ENCODE measurements at regions not wholly inside any gene's neighbourhood (a gene's known extent, or its start where the extent isn't known, plus 50 kb on each side); places are given as distances from the start of the nearest gene placed in this dataset.

DNA sequence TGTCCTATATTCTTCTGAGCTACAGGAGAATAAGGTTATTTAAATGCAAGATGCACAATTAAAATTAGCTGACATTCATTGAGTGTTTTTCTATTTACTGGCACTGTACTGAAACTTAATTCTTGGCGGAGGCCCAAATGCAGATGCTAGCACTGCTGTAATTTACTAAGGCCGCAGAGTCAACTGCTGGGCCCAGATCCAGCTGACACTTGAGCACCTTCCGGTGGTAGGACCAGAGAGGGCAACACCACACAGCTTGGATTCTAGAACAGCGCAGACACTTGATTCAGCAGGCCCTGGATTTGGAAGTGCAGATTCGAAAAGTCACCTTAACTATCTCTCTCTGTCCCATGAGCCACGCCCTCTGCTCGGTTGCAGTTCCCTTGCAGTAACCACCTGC is 228.6 kb upstream of the TMEM72 start:
- Mint-ChIP-seq H3K4me3 (ENCODE audit: unreplicated experiment) (no peak overlapping the region), H3K27ac (ENCODE audit: unreplicated experiment) (no peak overlapping the region), H3K36me3 (ENCODE audit: insufficient read depth, unreplicated experiment) (no peaks in the 10 kb centered on the region), H3K9me3 (ENCODE audit: unreplicated experiment) (no peaks in the 10 kb centered on the region), H3K4me1 (ENCODE audit: low read depth, unreplicated experiment) (no peaks in the 10 kb centered on the region), H3K27me3 (ENCODE audit: insufficient read depth, unreplicated experiment) (peaks cover 14% of the 10 kb centered on the region)
- no peaks in the 10 kb centered on the region for H3K4me1 ChIP-seq
- DNase-seq = no peak
- no peaks in the 10 kb centered on the region for H3K27me3 ChIP-seq (replicated peaks; ENCODE audit: control insufficient read depth, insufficient read depth, low read length)
- H3K36me3 ChIP-seq (ENCODE audit: control insufficient read depth, insufficient read depth, low read length) = no peaks in the 10 kb centered on the region
- TF ChIP-seq, protein P1, sequence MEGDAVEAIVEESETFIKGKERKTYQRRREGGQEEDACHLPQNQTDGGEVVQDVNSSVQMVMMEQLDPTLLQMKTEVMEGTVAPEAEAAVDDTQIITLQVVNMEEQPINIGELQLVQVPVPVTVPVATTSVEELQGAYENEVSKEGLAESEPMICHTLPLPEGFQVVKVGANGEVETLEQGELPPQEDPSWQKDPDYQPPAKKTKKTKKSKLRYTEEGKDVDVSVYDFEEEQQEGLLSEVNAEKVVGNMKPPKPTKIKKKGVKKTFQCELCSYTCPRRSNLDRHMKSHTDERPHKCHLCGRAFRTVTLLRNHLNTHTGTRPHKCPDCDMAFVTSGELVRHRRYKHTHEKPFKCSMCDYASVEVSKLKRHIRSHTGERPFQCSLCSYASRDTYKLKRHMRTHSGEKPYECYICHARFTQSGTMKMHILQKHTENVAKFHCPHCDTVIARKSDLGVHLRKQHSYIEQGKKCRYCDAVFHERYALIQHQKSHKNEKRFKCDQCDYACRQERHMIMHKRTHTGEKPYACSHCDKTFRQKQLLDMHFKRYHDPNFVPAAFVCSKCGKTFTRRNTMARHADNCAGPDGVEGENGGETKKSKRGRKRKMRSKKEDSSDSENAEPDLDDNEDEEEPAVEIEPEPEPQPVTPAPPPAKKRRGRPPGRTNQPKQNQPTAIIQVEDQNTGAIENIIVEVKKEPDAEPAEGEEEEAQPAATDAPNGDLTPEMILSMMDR (IDR thresholded peaks at IDR 0.05; ENCODE audit: insufficient read depth in 1 of 2, low read depth in 1 of 2, low read length in 1 of 2, severe bottlenecking in 1 of 2, unreplicated experiment in 1 of 2) = no peak
- intact Hi-C loops (cut with micrococcal nuclease; ENCODE audit: unreplicated experiment) = no loop called here
- H3K9me3 ChIP-seq = no peaks in the 10 kb centered on the region
- POLR2A ChIA-PET = no interaction called here
- no TSS peak for BruUV-seq (replicated peaks)
- CTCF ChIA-PET = no interaction called here
- no peak overlapping the region for H3K4me3 ChIP-seq (ENCODE audit: low read depth, low read length)

DNA sequence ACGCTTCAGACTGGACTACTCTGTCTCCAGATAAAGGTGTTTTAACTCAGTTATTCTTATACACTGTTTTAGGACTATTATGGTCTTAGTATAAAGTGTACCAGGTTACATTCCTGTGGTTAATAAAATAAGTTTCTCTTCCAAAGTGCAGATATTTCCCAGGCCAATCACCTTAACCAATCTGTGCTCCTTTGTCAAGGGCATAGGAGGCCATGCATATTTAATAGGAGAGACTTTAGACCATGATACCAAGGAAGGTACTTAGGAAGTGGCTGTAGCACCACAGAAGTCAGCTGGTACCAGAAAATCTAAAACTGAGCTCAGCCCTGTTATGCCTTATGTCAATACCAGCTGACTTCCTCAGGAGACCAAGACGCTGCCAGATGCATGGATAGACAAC is 226.5 kb upstream of the TMEM72 start:
- H3K27me3 Mint-ChIP-seq (ENCODE audit: insufficient read depth, unreplicated experiment) = peaks cover 8% of the 10 kb centered on the region
- ChIA-PET POLR2A (no interaction called here), CTCF (no interaction called here)
- Histone ChIP-seq H3K4me1 (no peaks in the 10 kb centered on the region), H3K9me3 (no peaks in the 10 kb centered on the region), H3K36me3 (ENCODE audit: control insufficient read depth, insufficient read depth, low read length) (no peaks in the 10 kb centered on the region), H3K27me3 (replicated peaks; ENCODE audit: control insufficient read depth, insufficient read depth, low read length) (no peaks in the 10 kb centered on the region), H3K4me3 (ENCODE audit: low read depth, low read length) (no peak overlapping the region)
- no peak for DNase-seq
- TF ChIP-seq, protein P1 (IDR thresholded peaks at IDR 0.05; ENCODE audit: insufficient read depth in 1 of 2, low read depth in 1 of 2, low read length in 1 of 2, severe bottlenecking in 1 of 2, unreplicated experiment in 1 of 2) = no peak
- H3K36me3 Mint-ChIP-seq (ENCODE audit: insufficient read depth, unreplicated experiment) = no peaks in the 10 kb centered on the region
- H3K9me3 Mint-ChIP-seq (ENCODE audit: unreplicated experiment) = no peaks in the 10 kb centered on the region
- intact Hi-C loops (cut with micrococcal nuclease; ENCODE audit: unreplicated experiment) = no loop called here
- no TSS peak for BruUV-seq (replicated peaks)
- no peaks in the 10 kb centered on the region for H3K4me1 Mint-ChIP-seq (ENCODE audit: low read depth, unreplicated experiment)
- no peak overlapping the region for H3K4me3 Mint-ChIP-seq (ENCODE audit: unreplicated experiment)
- no peak overlapping the region for H3K27ac Mint-ChIP-seq (ENCODE audit: unreplicated experiment)

DNA sequence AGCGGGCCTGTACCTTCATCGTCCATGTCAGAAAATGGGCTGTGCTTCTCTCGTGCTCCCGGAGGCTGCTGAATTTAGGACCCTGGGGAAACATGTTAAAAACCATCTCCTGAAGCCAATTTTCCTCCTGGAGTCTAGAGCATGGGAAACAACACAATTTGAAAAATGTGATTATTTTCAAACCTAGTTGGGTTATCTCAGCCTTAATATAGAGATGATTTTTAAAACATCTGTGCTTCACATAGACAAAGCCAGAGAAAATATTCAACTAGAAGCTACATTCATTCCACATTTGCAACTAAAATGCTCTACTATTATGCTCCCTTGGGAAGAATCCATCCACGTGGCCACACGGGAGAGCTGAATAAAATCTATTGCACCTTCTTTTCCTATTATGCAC is 225.9 kb upstream of the TMEM72 start:
- TF ChIP-seq, protein P1 (IDR thresholded peaks at IDR 0.05; ENCODE audit: insufficient read depth in 1 of 2, low read depth in 1 of 2, low read length in 1 of 2, severe bottlenecking in 1 of 2, unreplicated experiment in 1 of 2) = no peak
- Mint-ChIP-seq H3K4me1 (ENCODE audit: low read depth, unreplicated experiment) (no peaks in the 10 kb centered on the region), H3K9me3 (ENCODE audit: unreplicated experiment) (no peaks in the 10 kb centered on the region), H3K27ac (ENCODE audit: unreplicated experiment) (no peak overlapping the region), H3K36me3 (ENCODE audit: insufficient read depth, unreplicated experiment) (no peaks in the 10 kb centered on the region), H3K27me3 (ENCODE audit: insufficient read depth, unreplicated experiment) (peaks cover 11% of the 10 kb centered on the region), H3K4me3 (ENCODE audit: unreplicated experiment) (no peak overlapping the region)
- Histone ChIP-seq H3K36me3 (ENCODE audit: control insufficient read depth, insufficient read depth, low read length) (no peaks in the 10 kb centered on the region), H3K27me3 (replicated peaks; ENCODE audit: control insufficient read depth, insufficient read depth, low read length) (no peaks in the 10 kb centered on the region), H3K4me1 (no peaks in the 10 kb centered on the region), H3K4me3 (ENCODE audit: low read depth, low read length) (no peak overlapping the region), H3K9me3 (no peaks in the 10 kb centered on the region)
- no TSS peak for BruUV-seq (replicated peaks)
- DNase-seq = no peak
- POLR2A ChIA-PET = no interaction called here
- intact Hi-C loops (cut with micrococcal nuclease; ENCODE audit: unreplicated experiment) = no loop called here
- CTCF ChIA-PET = no interaction called here

Data from Caco-2 (cell line).